Liver (tissue), 3 donors: ENCODE measurements at regions not wholly inside any gene's neighbourhood (a gene's known extent, or its start where the extent isn't known, plus 50 kb on each side); places are given as distances from the start of the nearest gene placed in this dataset.

ENCODE experiments used
- GABPA ChIP-seq, 2 donors: IDR thresholded peaks in 1 of 2; conservative IDR thresholded peaks in 1 of 2; 2 replicates each; pipeline ENCODE4 v1.6.1; 2016; ENCODE audit warnings: antibody characterized with exemption in 2 of 2, mild to moderate bottlenecking in 1 of 2, moderate library complexity in 1 of 2
- HNF4G ChIP-seq: IDR thresholded peaks from 2 replicates; pipeline ENCODE4 v1.6.1; 2016; ENCODE audit warnings: antibody characterized with exemption
- RAD21 ChIP-seq, 2 donors: IDR thresholded peaks; 2 replicates each; pipeline ENCODE4 v1.6.1; 2016; ENCODE audit warnings: antibody characterized with exemption in 2 of 2, mild to moderate bottlenecking in 2 of 2
- TF ChIP-seq, protein P1 (sequence below): fragments of 150-350 bp; IDR thresholded peaks from 2 replicates; pipeline ENCODE4 v1.5.1; 2017; ENCODE audit warnings: improper control_type of control experiment, low read depth, low read length; ENCODE audit not compliant: missing input control
- TF ChIP-seq, protein P2 (sequence below): IDR thresholded peaks from 2 replicates; pipeline ENCODE4 v1.6.1; 2016; ENCODE audit warnings: antibody characterized with exemption, mild to moderate bottlenecking
- donor health status: healthy.
- donor health status: healthy.

DNA sequence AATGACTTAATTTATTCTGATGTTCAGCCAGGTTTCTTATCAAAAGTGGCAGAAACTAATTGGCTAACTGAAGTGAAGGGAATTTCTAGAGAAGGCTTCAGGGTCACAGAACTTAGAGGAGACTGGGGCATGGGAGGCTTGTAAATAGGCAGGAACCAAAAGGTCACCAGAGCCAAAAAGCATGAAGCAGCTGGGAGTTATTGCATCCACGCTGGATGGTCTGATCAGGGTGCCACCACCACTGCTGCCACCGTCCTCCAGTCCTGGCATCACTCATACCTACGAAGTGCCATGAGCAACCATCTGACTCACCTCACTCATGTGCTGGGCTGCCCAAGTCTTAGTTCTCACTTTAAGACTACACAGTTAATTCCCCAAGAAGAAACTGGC is 82.5 kb upstream of the DPH5 start:
- TF ChIP-seq, protein P1, sequence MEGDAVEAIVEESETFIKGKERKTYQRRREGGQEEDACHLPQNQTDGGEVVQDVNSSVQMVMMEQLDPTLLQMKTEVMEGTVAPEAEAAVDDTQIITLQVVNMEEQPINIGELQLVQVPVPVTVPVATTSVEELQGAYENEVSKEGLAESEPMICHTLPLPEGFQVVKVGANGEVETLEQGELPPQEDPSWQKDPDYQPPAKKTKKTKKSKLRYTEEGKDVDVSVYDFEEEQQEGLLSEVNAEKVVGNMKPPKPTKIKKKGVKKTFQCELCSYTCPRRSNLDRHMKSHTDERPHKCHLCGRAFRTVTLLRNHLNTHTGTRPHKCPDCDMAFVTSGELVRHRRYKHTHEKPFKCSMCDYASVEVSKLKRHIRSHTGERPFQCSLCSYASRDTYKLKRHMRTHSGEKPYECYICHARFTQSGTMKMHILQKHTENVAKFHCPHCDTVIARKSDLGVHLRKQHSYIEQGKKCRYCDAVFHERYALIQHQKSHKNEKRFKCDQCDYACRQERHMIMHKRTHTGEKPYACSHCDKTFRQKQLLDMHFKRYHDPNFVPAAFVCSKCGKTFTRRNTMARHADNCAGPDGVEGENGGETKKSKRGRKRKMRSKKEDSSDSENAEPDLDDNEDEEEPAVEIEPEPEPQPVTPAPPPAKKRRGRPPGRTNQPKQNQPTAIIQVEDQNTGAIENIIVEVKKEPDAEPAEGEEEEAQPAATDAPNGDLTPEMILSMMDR: no peak
- TF ChIP-seq, protein P2, sequence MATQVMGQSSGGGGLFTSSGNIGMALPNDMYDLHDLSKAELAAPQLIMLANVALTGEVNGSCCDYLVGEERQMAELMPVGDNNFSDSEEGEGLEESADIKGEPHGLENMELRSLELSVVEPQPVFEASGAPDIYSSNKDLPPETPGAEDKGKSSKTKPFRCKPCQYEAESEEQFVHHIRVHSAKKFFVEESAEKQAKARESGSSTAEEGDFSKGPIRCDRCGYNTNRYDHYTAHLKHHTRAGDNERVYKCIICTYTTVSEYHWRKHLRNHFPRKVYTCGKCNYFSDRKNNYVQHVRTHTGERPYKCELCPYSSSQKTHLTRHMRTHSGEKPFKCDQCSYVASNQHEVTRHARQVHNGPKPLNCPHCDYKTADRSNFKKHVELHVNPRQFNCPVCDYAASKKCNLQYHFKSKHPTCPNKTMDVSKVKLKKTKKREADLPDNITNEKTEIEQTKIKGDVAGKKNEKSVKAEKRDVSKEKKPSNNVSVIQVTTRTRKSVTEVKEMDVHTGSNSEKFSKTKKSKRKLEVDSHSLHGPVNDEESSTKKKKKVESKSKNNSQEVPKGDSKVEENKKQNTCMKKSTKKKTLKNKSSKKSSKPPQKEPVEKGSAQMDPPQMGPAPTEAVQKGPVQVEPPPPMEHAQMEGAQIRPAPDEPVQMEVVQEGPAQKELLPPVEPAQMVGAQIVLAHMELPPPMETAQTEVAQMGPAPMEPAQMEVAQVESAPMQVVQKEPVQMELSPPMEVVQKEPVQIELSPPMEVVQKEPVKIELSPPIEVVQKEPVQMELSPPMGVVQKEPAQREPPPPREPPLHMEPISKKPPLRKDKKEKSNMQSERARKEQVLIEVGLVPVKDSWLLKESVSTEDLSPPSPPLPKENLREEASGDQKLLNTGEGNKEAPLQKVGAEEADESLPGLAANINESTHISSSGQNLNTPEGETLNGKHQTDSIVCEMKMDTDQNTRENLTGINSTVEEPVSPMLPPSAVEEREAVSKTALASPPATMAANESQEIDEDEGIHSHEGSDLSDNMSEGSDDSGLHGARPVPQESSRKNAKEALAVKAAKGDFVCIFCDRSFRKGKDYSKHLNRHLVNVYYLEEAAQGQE: no peak
- TF ChIP-seq GABPA (IDR thresholded peaks at IDR 0.05 in 1 of 2, conservative IDR thresholded peaks at IDR 0.05 in 1 of 2) (no peak), HNF4G (no peak), RAD21 (IDR thresholded peaks at IDR 0.05) (no peak)
